Cardiac fibroblast (primary cell): ENCODE measurements at regions not wholly inside any gene's neighbourhood (a gene's known extent, or its start where the extent isn't known, plus 50 kb on each side); places are given as distances from the start of the nearest gene placed in this dataset.
"Not testable (repeated sequence)": the region's sequence is repeated elsewhere in the genome, so short reads cannot be mapped to it uniquely, and the experiment has no call there.

Experiments
- DNase-seq, 2 donors: peaks; one replicate each; pipeline versions ENCODE4 v3.0.0 to v3.0.0-alpha.2; 2010; ENCODE audit warnings: low read depth in 2 of 2
- H3K4me3 ChIP-seq, 2 donors: replicated peaks in 1 of 2; 1 replicate in 1 of 2; 2 replicates in 1 of 2; pipeline ENCODE4 v1.5.1; 2011; ENCODE audit warnings: low read depth in 2 of 2, low read length in 2 of 2, mild to moderate bottlenecking in 2 of 2, moderate library complexity in 1 of 2
- TF ChIP-seq, protein P1 (sequence below): IDR thresholded peaks from one replicate; pipeline ENCODE4 v1.5.1; 2011; ENCODE audit warnings: low read depth, mild to moderate bottlenecking, low read length, inconsistent platforms

DNA sequence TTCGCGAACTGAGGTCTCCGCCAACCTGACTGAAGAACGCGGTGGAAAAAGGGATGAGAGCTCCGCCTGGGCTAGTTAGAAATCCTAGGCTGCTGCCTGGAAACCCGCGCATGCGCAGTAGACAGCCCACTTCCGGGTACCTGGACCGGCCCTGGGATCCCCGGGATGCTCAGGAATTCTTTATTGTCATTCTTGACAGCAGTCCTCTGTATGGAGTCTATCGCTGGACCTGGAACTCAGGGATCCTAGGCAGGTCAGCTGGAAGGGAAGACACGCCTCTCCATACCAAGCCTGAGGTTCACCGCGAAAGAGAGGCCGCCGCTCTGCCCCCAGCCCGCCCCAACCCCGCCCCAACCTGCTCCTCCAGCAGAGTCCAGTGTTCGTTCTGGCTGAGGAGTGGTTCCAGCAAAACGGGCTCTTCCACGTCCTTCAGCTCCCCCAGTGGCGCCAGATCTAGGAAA lies 1379.2 kb upstream of the DEFB115 start:
- H3K4me3 ChIP-seq, result peak overlapping the region in 1 of 2 donors; percentile 40
- TF ChIP-seq, protein P1, sequence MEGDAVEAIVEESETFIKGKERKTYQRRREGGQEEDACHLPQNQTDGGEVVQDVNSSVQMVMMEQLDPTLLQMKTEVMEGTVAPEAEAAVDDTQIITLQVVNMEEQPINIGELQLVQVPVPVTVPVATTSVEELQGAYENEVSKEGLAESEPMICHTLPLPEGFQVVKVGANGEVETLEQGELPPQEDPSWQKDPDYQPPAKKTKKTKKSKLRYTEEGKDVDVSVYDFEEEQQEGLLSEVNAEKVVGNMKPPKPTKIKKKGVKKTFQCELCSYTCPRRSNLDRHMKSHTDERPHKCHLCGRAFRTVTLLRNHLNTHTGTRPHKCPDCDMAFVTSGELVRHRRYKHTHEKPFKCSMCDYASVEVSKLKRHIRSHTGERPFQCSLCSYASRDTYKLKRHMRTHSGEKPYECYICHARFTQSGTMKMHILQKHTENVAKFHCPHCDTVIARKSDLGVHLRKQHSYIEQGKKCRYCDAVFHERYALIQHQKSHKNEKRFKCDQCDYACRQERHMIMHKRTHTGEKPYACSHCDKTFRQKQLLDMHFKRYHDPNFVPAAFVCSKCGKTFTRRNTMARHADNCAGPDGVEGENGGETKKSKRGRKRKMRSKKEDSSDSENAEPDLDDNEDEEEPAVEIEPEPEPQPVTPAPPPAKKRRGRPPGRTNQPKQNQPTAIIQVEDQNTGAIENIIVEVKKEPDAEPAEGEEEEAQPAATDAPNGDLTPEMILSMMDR, result no peak
- DNase-seq, result peak; percentile 6 to 23

- TF ChIP-seq, protein P1, result no peak
- peak overlapping the region in 1 of 2 donors; percentile 40 for H3K4me3 ChIP-seq
Observed at GRCh38 chr20:29878777-29879442, 1378.6 kb upstream of the DEFB115 start.

GRCh38 chr20:29881107-29881506 lies 1376.4 kb upstream of the DEFB115 start:
- peak in 1 of 2 donors; percentile 5 for DNase-seq
- H3K4me3 ChIP-seq, result not testable (repeated sequence)

More at GRCh38 chr20:29878777-29879442, 1378.6 kb upstream of the DEFB115 start:
- no peak for DNase-seq

GRCh38 chr20:29883514-29884219 lies 1373.8 kb upstream of the DEFB115 start:
- DNase-seq, H3K4me3 ChIP-seq: not testable (repeated sequence)

GRCh38 chr20:29884322-29884721 lies 1373.1 kb upstream of the DEFB115 start:
- H3K4me3 ChIP-seq, DNase-seq: not testable (repeated sequence)

- DNase-seq, H3K4me3 ChIP-seq: not testable (repeated sequence)
Observed at GRCh38 chr20:29885282-29886185, 1371.9 kb upstream of the DEFB115 start.

GRCh38 chr20:29891555-29891954 lies 1365.9 kb upstream of the DEFB115 start:
- DNase-seq, H3K4me3 ChIP-seq: not testable (repeated sequence)
